ENCODE measurements at regions not wholly inside any gene's neighbourhood (a gene's known extent, or its start where the extent isn't known, plus 50 kb on each side); places are given as distances from the start of the nearest gene placed in this dataset.

DNA sequence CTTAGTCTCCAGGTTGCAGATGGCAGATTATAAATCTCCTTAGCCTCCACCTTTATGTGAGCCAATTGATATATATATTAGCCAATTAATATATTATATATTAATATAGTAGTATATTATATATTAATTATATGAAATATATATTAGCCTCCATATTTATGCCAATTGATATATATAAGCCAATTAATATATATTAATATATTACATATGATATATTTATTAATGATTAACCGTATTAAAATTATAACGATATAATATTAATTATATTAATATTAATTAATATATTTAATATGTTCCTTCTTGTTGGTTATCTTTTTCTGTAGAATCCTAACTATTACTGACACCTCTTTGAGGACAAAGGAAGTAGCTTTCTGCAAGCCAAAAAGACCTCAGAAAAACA lies 972.5 kb downstream of the GBE1 start:
- TF ChIP-seq POLR2A (IDR thresholded peaks at IDR 0.05), result no peak
- no peak for TF ChIP-seq CTCF (IDR thresholded peaks at IDR 0.05)

Data from testis (tissue), 2 donors.